K562 (cell line): ENCODE measurements at regions not wholly inside any gene's neighbourhood (a gene's known extent, or its start where the extent isn't known, plus 50 kb on each side); places are given as distances from the start of the nearest gene placed in this dataset.

Experiments
- ATAC-seq: fragments of 200-7000 bp; cut with Tn5 transposase; 3 replicates; pipeline ENCODE4 v1.9.1; 2020; ENCODE audit warnings: moderate library complexity
- BruUV-seq: library from RNA; stranded (reverse); fragments of 400-500 nt; replicated peaks from 2 replicates; lab custom pipeline; 2021; lab: Mats Ljungman, UMichigan
- CTCF ChIA-PET: fragments of 300-600 bp; formaldehyde crosslinking; extraction: SDS; loops from one replicate; lab custom pipeline; 2021; ENCODE audit warnings: low intra/inter-chr PET ratio; lab: Yijun Ruan, JAX
- POLR2A ChIA-PET: fragments of 300-600, 350-650 bp; sonication (Branson Sonifier 250); formaldehyde crosslinking; extraction: SDS; loops from one replicate; lab custom pipeline; 2021; ENCODE audit warnings: antibody characterized with exemption, inconsistent platforms; lab: Yijun Ruan, JAX
- DNase-seq, 4 experiments: peaks; one replicate each; pipeline versions ENCODE4 v3.0.0 to v3.0.0-alpha.2; 2011 to 2018; ENCODE audit warnings: low spot score in 3 of 4, mixed read lengths in 3 of 4; ENCODE audit errors: extremely low read depth in 1 of 4
- FAIRE-seq: peaks from 2 replicates; lab custom pipeline; 2011; peaks lifted over from hg19 to GRCh38; lab: Jason Lieb, UNC
- H2AFZ ChIP-seq: 2 replicates; pipeline ENCODE4 v1.6.0; 2011; ENCODE audit warnings: low read depth, low read length, control low read depth, inconsistent platforms
- H3K27ac ChIP-seq: fragments of 200-600 bp; 3 replicates; pipeline ENCODE4 v1.8.0; 2011; ENCODE audit warnings: low read depth, mild to moderate bottlenecking, control low read depth, inconsistent platforms, low read length, moderate library complexity, mixed read lengths; ENCODE audit errors: extremely low read depth
- H3K27me3 ChIP-seq, 2 experiments: fragments of 300-600 bp in 1 of 2; 2 replicates in 1 of 2; 3 replicates in 1 of 2; pipeline versions ENCODE4 v1.6.0 to v1.8.0; 2011; ENCODE audit warnings: inconsistent platforms in 2 of 2, low read length in 2 of 2, mild to moderate bottlenecking in 1 of 2, mixed read lengths in 1 of 2, moderate library complexity in 1 of 2; ENCODE audit not compliant: control insufficient read depth in 2 of 2, insufficient read depth in 2 of 2
- H3K36me3 ChIP-seq: fragments of 300-600 bp; 3 replicates; pipeline ENCODE4 v1.8.0; 2011; ENCODE audit warnings: mild to moderate bottlenecking, low read length, inconsistent platforms; ENCODE audit not compliant: control insufficient read depth, insufficient read depth
- H3K4me1 ChIP-seq, 2 experiments: fragments of 200-600 bp in 1 of 2; replicated peaks in 1 of 2; 2 replicates in 1 of 2; 3 replicates in 1 of 2; pipeline versions ENCODE4 v1.5.1 to v1.8.0; 2011; ENCODE audit warnings: inconsistent platforms in 2 of 2, low read length in 2 of 2, mild to moderate bottlenecking in 1 of 2, mixed read lengths in 1 of 2, moderate library complexity in 1 of 2; ENCODE audit not compliant: control insufficient read depth in 2 of 2, insufficient read depth in 2 of 2
- H3K4me2 ChIP-seq: 2 replicates; pipeline ENCODE4 v1.6.1; 2011; ENCODE audit warnings: low read length, control low read depth, inconsistent platforms, mixed read lengths; ENCODE audit not compliant: insufficient read depth
- H3K4me3 ChIP-seq: fragments of 200-600 bp; sonication (generic), shearing (Covaris generic); 2 replicates; pipeline ENCODE4 v1.5.1; 2016; ENCODE audit warnings: control low read depth, inconsistent platforms
- H3K79me2 ChIP-seq: fragments of 200-600 bp; 3 replicates; pipeline ENCODE4 v1.8.0; 2011; ENCODE audit warnings: low read length, inconsistent platforms; ENCODE audit not compliant: control insufficient read depth, insufficient read depth
- H3K9ac ChIP-seq, 2 experiments: 2 replicates each; pipeline versions ENCODE4 v1.6.0 to v1.6.1; 2011; ENCODE audit warnings: low read depth in 2 of 2, low read length in 2 of 2, control low read depth in 1 of 2, inconsistent platforms in 1 of 2, mild to moderate bottlenecking in 1 of 2, mixed read lengths in 1 of 2; ENCODE audit not compliant: insufficient read depth in 1 of 2
- H3K9me1 ChIP-seq: one replicate; pipeline ENCODE4 v1.6.0; 2011; ENCODE audit warnings: inconsistent platforms, mild to moderate bottlenecking, low read length, moderate library complexity; ENCODE audit not compliant: control insufficient read depth, insufficient read depth
- H3K9me3 ChIP-seq: replicated peaks from 2 replicates; pipeline ENCODE4 v1.5.1; 2011; ENCODE audit warnings: low read depth, low read length, inconsistent platforms; ENCODE audit not compliant: control insufficient read depth, insufficient read depth
- H4K20me1 ChIP-seq: replicated peaks from 2 replicates; pipeline ENCODE4 v1.6.1; 2011; ENCODE audit warnings: low read length, inconsistent platforms, mixed read lengths; ENCODE audit not compliant: control insufficient read depth, insufficient read depth
- CHD4 ChIP-seq: fragments of 200-600 bp; sonication (generic); IDR thresholded peaks from 3 replicates; pipeline ENCODE4 v1.6.1; 2012; ENCODE audit warnings: low read depth, mild to moderate bottlenecking, mixed read lengths, low read length, inconsistent platforms; ENCODE audit not compliant: insufficient read depth, insufficient replicate concordance, poor library complexity, severe bottlenecking
- KAT2B ChIP-seq: IDR thresholded peaks from one replicate; pipeline ENCODE4 v1.6.1; 2012; ENCODE audit warnings: low read depth, mild to moderate bottlenecking, control low read depth, inconsistent platforms, low read length, moderate library complexity
- MCM3 ChIP-seq: fragments of 450-650 bp; IDR thresholded peaks from 2 replicates; pipeline ENCODE4 v1.6.1; 2016
- TFAM ChIP-seq: fragments of 250-450 bp; sonication (Bioruptor Pico); conservative IDR thresholded peaks from 2 replicates; pipeline ENCODE4 v1.5.0; 2021; ENCODE audit warnings: mild to moderate bottlenecking, moderate library complexity
- UBTF ChIP-seq, 2 experiments: IDR thresholded peaks; 2 replicates each; pipeline ENCODE4 v1.6.1; 2012; ENCODE audit warnings: improper control_type of control experiment in 2 of 2, low read depth in 2 of 2, low read length in 2 of 2, borderline replicate concordance in 1 of 2
- ZNF436 ChIP-seq: fragments of 250-450, 450-650 bp; sonication (Bioruptor Pico); formaldehyde crosslinking; IDR thresholded peaks from 2 replicates; pipeline ENCODE4 v1.7.0; 2020; ENCODE audit warnings: mild to moderate bottlenecking
- WGBS: fragments of 100-300 bp; shearing (Covaris generic); methylation state at CpG from one replicate; pipeline ENCODE4 v1.1.6; 2016; ENCODE audit warnings: low coverage, mixed read lengths; ENCODE audit not compliant: insufficient coverage; ENCODE audit errors: missing lambda C conversion rate; 5-methylcytosine and 5-hydroxymethylcytosine counted together
- in situ Hi-C: fragments of 300-500 bp; cut with MboI; formaldehyde crosslinking; loops from 4 replicates; pipeline ENCODE4 v1.15.0; 2018; ENCODE audit warnings: inconsistent platforms, mixed read lengths
- intact Hi-C: fragments of 100-400 bp; cut with micrococcal nuclease; formaldehyde crosslinking; loops from 2 replicates; pipeline ENCODE4 v1.14.2; 2022

- no peaks in the 10 kb centered on the region for H3K79me2 ChIP-seq
- in situ Hi-C loops (no loop called here), intact Hi-C loops (no loop called here)
- ChIA-PET POLR2A (no interaction called here), CTCF (interaction anchor here (0.6 kb wide), 1 partner anchor 805 kb away, joined by 3 read pairs; no protein-coding TSS in a partner anchor)
- no peak overlapping the region for H3K4me2 ChIP-seq
- no peak for DNase-seq
- H3K4me3 ChIP-seq: no peak overlapping the region
- H3K9ac ChIP-seq: no peak overlapping the region
- H4K20me1 ChIP-seq: no peaks in the 10 kb centered on the region
- H3K9me1 ChIP-seq: no peaks in the 10 kb centered on the region
- ATAC-seq: no peak
- H2AFZ ChIP-seq: no peak overlapping the region
- BruUV-seq: no TSS peak
- 4% methylated on average over 2 of the region's 2 CpGs for WGBS
- H3K27me3 ChIP-seq: no peaks in the 10 kb centered on the region
- no peaks in the 10 kb centered on the region for H3K9me3 ChIP-seq
- H3K36me3 ChIP-seq: no peaks in the 10 kb centered on the region
- no peak overlapping the region for H3K27ac ChIP-seq
- H3K4me1 ChIP-seq: no peaks in the 10 kb centered on the region
- no peak for FAIRE-seq
- TF ChIP-seq TFAM (CRISPR knock-in tag) (no peak), MCM3 (no peak), ZNF436 (no peak), CHD4 (no peak), KAT2B (no peak), UBTF (IDR thresholded peaks at IDR 0.05; ENCODE audit: borderline replicate concordance in 1 of 2, low read depth in 2 of 2, low read length in 2 of 2) (no peak)
- TF ChIP-seq, all 486 proteins: peak for 0
Observed at GRCh38 chr12:43284486-43285158, 267.4 kb downstream of the ADAMTS20 start.
